Trophoblast cell (in vitro differentiated cells and primary cell): ENCODE measurements at regions not wholly inside any gene's neighbourhood (a gene's known extent, or its start where the extent isn't known, plus 50 kb on each side); places are given as distances from the start of the nearest gene placed in this dataset.

Experiments used
- DNase-seq, 2 donors: peaks; one replicate each; pipeline ENCODE4 v3.0.0-alpha.2; 2016
- H2AFZ ChIP-seq: 2 replicates; pipeline ENCODE4 v1.6.1; 2013; ENCODE audit warnings: low read length, moderate library complexity, mild to moderate bottlenecking; ENCODE audit not compliant: insufficient read depth, poor library complexity
- H2AK5ac ChIP-seq: 2 replicates; pipeline ENCODE4 v1.6.1; 2013; ENCODE audit warnings: mild to moderate bottlenecking, low read length
- H2BK120ac ChIP-seq: 2 replicates; pipeline ENCODE4 v1.6.1; 2013; ENCODE audit warnings: low read length, mild to moderate bottlenecking, moderate library complexity; ENCODE audit not compliant: insufficient read depth, poor library complexity
- H2BK12ac ChIP-seq: 2 replicates; pipeline ENCODE4 v1.6.1; 2013; ENCODE audit warnings: mild to moderate bottlenecking, low read length, moderate library complexity
- H2BK5ac ChIP-seq: 2 replicates; pipeline ENCODE4 v1.6.1; 2013; ENCODE audit warnings: low read length, low read depth, moderate library complexity, mild to moderate bottlenecking; ENCODE audit not compliant: poor library complexity
- H3K14ac ChIP-seq: 2 replicates; pipeline ENCODE4 v1.6.1; 2013; ENCODE audit warnings: mild to moderate bottlenecking, low read length
- H3K18ac ChIP-seq: 2 replicates; pipeline ENCODE4 v1.6.1; 2013; ENCODE audit warnings: mild to moderate bottlenecking, low read length
- H3K23ac ChIP-seq: 2 replicates; pipeline ENCODE4 v1.6.1; 2013; ENCODE audit warnings: low read length
- H3K27ac ChIP-seq: 2 replicates; pipeline ENCODE4 v1.5.1; 2013; ENCODE audit warnings: low read depth, mild to moderate bottlenecking, inconsistent platforms, low read length, moderate library complexity
- H3K27me3 ChIP-seq: 2 replicates; pipeline ENCODE4 v1.6.1; 2013; ENCODE audit warnings: inconsistent platforms, mild to moderate bottlenecking, low read length, moderate library complexity; ENCODE audit not compliant: insufficient read depth
- H3K36me3 ChIP-seq, 2 experiments: 1 replicate in 1 of 2; 2 replicates in 1 of 2; pipeline ENCODE4 v1.6.1; 2013; ENCODE audit warnings: low read length in 2 of 2, mild to moderate bottlenecking in 2 of 2, moderate library complexity in 1 of 2; ENCODE audit not compliant: insufficient read depth in 2 of 2, control insufficient read depth in 1 of 2
- H3K4ac ChIP-seq: 2 replicates; pipeline ENCODE4 v1.6.1; 2013; ENCODE audit warnings: low read depth, mild to moderate bottlenecking, low read length, moderate library complexity
- H3K4me1 ChIP-seq, 2 experiments: 1 replicate in 1 of 2; 2 replicates in 1 of 2; pipeline ENCODE4 v1.6.1; 2013; ENCODE audit warnings: low read length in 2 of 2, mild to moderate bottlenecking in 2 of 2, moderate library complexity in 1 of 2; ENCODE audit not compliant: insufficient read depth in 2 of 2, control insufficient read depth in 1 of 2
- H3K4me2 ChIP-seq: 2 replicates; pipeline ENCODE4 v1.6.1; 2013; ENCODE audit warnings: inconsistent platforms, mild to moderate bottlenecking, low read length, moderate library complexity
- H3K4me3 ChIP-seq: 2 replicates; pipeline ENCODE4 v1.5.1; 2013; ENCODE audit warnings: mild to moderate bottlenecking, low read depth, low read length, inconsistent platforms
- H3K79me1 ChIP-seq: one replicate; pipeline ENCODE4 v1.6.1; 2013; ENCODE audit warnings: low read length
- H3K79me2 ChIP-seq: 2 replicates; pipeline ENCODE4 v1.6.1; 2013; ENCODE audit warnings: low read length, mild to moderate bottlenecking; ENCODE audit not compliant: control insufficient read depth, insufficient read depth, poor library complexity
- H3K9ac ChIP-seq: 2 replicates; pipeline ENCODE4 v1.6.1; 2013; ENCODE audit warnings: mild to moderate bottlenecking, low read length
- H3K9me3 ChIP-seq: 2 replicates; pipeline ENCODE4 v1.6.1; 2013; ENCODE audit warnings: low read depth, mild to moderate bottlenecking, control low read depth, inconsistent platforms, low read length; ENCODE audit not compliant: insufficient read depth
- H4K12ac ChIP-seq: 2 replicates; pipeline ENCODE4 v1.6.1; 2013; ENCODE audit warnings: low read depth, mild to moderate bottlenecking, low read length, moderate library complexity
- H4K8ac ChIP-seq: 2 replicates; pipeline ENCODE4 v1.6.1; 2013; ENCODE audit warnings: low read depth, mild to moderate bottlenecking, low read length, moderate library complexity
- H4K91ac ChIP-seq: one replicate; pipeline ENCODE4 v1.6.1; 2013; ENCODE audit warnings: low read depth, mild to moderate bottlenecking, low read length, moderate library complexity
- WGBS: extraction: QIAGEN DNeasy Blood & Tissue Kit; methylation state at CpG from one replicate; pipeline ENCODE4 v1.1.7; 2013; ENCODE audit warnings: missing lambda C conversion rate; ENCODE audit not compliant: insufficient read length, insufficient coverage; ENCODE audit errors: extremely low coverage; 5-methylcytosine and 5-hydroxymethylcytosine counted together

DNA sequence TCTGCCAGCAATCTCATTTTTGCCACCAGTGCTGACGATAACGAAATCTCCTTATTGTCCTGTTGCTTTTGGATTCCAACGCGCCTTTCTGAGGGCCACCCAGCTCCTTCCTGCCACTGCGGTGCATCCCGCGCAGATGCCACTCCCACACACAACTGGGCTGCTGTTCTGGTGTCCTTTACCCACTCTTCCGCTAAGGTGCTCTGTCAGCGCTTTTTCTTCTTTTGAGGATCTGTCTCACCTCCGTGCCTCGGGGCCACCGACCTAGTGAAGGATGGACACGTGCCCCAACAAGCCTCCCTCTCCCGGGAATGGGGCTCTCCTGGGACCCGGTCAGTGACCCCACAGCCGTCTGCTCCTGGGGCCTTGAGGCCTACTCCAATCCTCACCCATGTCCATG lies 314.3 kb upstream of the COBL start:
- H3K4ac ChIP-seq: no peak overlapping the region
- no peak overlapping the region for H3K18ac ChIP-seq
- no peak overlapping the region for H2AK5ac ChIP-seq
- WGBS: no CpG with 5 or more reads among the region's 16 CpGs
- no peak overlapping the region for H4K91ac ChIP-seq
- no peaks in the 10 kb centered on the region for H3K79me1 ChIP-seq
- peaks cover 7% of the 10 kb centered on the region for H3K9me3 ChIP-seq
- no peak for DNase-seq
- H3K27me3 ChIP-seq: no peaks in the 10 kb centered on the region
- no peak overlapping the region for H2BK12ac ChIP-seq
- H3K4me2 ChIP-seq: no peak overlapping the region
- peak overlapping the region; percentile 34 for H3K14ac ChIP-seq
- H2BK5ac ChIP-seq: no peak overlapping the region
- H3K9ac ChIP-seq: no peak overlapping the region
- no peak overlapping the region for H4K8ac ChIP-seq
- no peak overlapping the region for H3K23ac ChIP-seq
- H3K36me3 ChIP-seq: no peaks in the 10 kb centered on the region
- H3K4me3 ChIP-seq: no peak overlapping the region
- H4K12ac ChIP-seq: no peak overlapping the region
- H2AFZ ChIP-seq: no peak overlapping the region
- no peak overlapping the region for H3K27ac ChIP-seq
- no peak overlapping the region for H2BK120ac ChIP-seq
- peaks cover 2 to 4% of the 10 kb centered on the region in 2 experiments for H3K4me1 ChIP-seq
- no peaks in the 10 kb centered on the region for H3K79me2 ChIP-seq

DNA sequence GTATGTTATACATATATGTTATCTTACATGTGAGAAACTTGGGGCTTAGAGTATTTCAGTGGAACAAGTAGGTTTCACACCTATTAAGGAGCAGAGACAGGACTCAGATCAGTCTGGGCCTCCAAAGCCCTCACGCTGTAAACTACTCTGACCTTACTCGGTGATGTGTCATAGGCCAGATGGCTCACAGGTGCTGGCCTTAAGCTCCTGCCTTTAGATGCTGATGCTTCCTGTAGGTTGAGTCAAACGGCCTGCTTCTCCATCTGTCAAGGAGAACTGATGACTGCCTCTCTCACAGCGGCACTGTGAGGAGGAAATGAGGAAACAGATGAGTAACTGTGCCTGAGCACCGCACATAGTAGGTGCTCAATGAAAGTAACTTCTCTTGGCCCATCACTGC lies 312.6 kb upstream of the COBL start:
- H3K23ac ChIP-seq: no peak overlapping the region
- no peaks in the 10 kb centered on the region for H3K36me3 ChIP-seq
- no peak overlapping the region for H2BK5ac ChIP-seq
- H3K9ac ChIP-seq: no peak overlapping the region
- no peak overlapping the region for H3K14ac ChIP-seq
- no peaks in the 10 kb centered on the region for H3K27me3 ChIP-seq
- peaks cover 2 to 3% of the 10 kb centered on the region in 2 experiments for H3K4me1 ChIP-seq
- peaks cover 7% of the 10 kb centered on the region for H3K9me3 ChIP-seq
- H3K79me1 ChIP-seq: no peaks in the 10 kb centered on the region
- no peak overlapping the region for H3K4ac ChIP-seq
- H2AFZ ChIP-seq: no peak overlapping the region
- no peak overlapping the region for H3K27ac ChIP-seq
- WGBS: no CpG with 5 or more reads among the region's 5 CpGs
- peak; percentile 38 to 58 for DNase-seq
- H2BK12ac ChIP-seq: no peak overlapping the region
- H3K4me2 ChIP-seq: no peak overlapping the region
- no peak overlapping the region for H3K4me3 ChIP-seq
- H2BK120ac ChIP-seq: no peak overlapping the region
- no peak overlapping the region for H4K91ac ChIP-seq
- H4K8ac ChIP-seq: no peak overlapping the region
- H4K12ac ChIP-seq: no peak overlapping the region
- no peak overlapping the region for H3K18ac ChIP-seq
- H3K79me2 ChIP-seq: no peaks in the 10 kb centered on the region
- no peak overlapping the region for H2AK5ac ChIP-seq

DNA sequence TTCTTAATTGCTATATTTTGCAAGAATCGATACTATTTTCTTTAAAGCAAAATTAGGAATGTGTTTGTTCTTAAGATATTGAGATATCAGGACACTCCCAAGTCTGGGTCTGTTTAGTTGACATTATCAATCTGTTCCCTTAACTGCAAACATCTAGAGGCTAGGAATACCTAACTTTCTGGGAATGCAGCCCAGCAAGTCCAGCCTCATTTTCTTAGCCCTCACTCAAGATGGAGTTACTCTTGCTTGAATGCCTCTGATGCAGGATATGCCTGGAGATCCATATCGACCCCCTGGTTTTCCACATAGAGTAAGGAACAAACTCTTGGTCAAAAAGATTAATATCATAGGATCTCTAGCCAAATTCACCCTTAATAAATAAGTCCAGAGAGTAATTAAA lies 305.3 kb upstream of the COBL start:
- no peak overlapping the region for H2BK12ac ChIP-seq
- H3K27ac ChIP-seq: no peak overlapping the region
- H3K79me2 ChIP-seq: no peaks in the 10 kb centered on the region
- H2AFZ ChIP-seq: no peak overlapping the region
- no peak overlapping the region for H4K12ac ChIP-seq
- H4K91ac ChIP-seq: no peak overlapping the region
- H2BK5ac ChIP-seq: no peak overlapping the region
- H3K4me3 ChIP-seq: no peak overlapping the region
- peaks cover 7% of the 10 kb centered on the region for H3K79me1 ChIP-seq
- H3K18ac ChIP-seq: no peak overlapping the region
- no peak overlapping the region for H2BK120ac ChIP-seq
- no peak overlapping the region for H3K23ac ChIP-seq
- H3K9ac ChIP-seq: no peak overlapping the region
- H3K36me3 ChIP-seq: peaks cover 2% of the 10 kb centered on the region in 2 experiments
- H2AK5ac ChIP-seq: no peak overlapping the region
- no peak overlapping the region for H4K8ac ChIP-seq
- H3K27me3 ChIP-seq: no peaks in the 10 kb centered on the region
- H3K4me1 ChIP-seq: peaks cover 17 to 18% of the 10 kb centered on the region in 2 experiments
- peak; percentile 84 to 90 for DNase-seq
- no CpG with 5 or more reads among the region's 2 CpGs for WGBS
- no peak overlapping the region for H3K4me2 ChIP-seq
- no peak overlapping the region for H3K14ac ChIP-seq
- no peak overlapping the region for H3K4ac ChIP-seq
- peaks cover 2% of the 10 kb centered on the region for H3K9me3 ChIP-seq

DNA sequence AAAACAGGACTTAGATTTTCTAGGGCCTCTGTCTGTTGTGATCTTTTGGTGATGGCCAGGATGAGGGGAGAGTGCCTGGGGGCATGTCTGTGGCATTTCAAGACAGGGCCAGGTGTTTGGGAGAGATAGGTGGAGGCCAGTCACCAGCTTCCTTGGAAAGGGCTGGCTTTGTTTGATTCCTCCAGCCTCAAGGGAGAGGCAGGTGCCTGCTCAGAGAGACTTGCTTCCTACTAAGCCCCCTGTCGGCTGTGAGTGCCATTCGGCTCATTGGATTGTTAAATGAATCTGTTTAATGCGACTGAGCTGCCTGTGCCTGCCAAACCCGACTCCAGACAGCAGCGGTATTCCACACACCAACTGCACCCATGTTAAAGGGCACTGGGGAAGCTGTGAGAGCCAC lies 304.1 kb upstream of the COBL start:
- Histone ChIP-seq H3K9me3 (peaks cover 2% of the 10 kb centered on the region), H2BK12ac (no peak overlapping the region), H3K14ac (no peak overlapping the region), H3K27ac (peak overlapping the region; percentile 48), H3K18ac (no peak overlapping the region), H3K27me3 (no peaks in the 10 kb centered on the region), H3K4me2 (no peak overlapping the region), H3K9ac (no peak overlapping the region), H2BK120ac (peak overlapping the region; percentile 25), H2AK5ac (no peak overlapping the region), H2BK5ac (no peak overlapping the region), H3K4ac (no peak overlapping the region), H3K79me2 (no peaks in the 10 kb centered on the region), H4K8ac (no peak overlapping the region), H4K91ac (no peak overlapping the region), H3K79me1 (peaks cover 7% of the 10 kb centered on the region), H4K12ac (no peak overlapping the region), H3K36me3 (peaks cover 2% of the 10 kb centered on the region in 2 experiments), H3K4me3 (no peak overlapping the region), H2AFZ (no peak overlapping the region), H3K4me1 (peaks cover 17 to 18% of the 10 kb centered on the region in 2 experiments), H3K23ac (no peak overlapping the region)
- no CpG with 5 or more reads among the region's 5 CpGs for WGBS
- DNase-seq: peak in 1 of 2 donors; percentile 12
